Loucy (cell line): ENCODE measurements at regions not wholly inside any gene's neighbourhood (a gene's known extent, or its start where the extent isn't known, plus 50 kb on each side); places are given as distances from the start of the nearest gene placed in this dataset.

Source experiments
- CTCF ChIP-seq: fragments of 200-600 bp; sonication (generic); conservative IDR thresholded peaks from 2 replicates; pipeline ENCODE4 v1.5.1; 2014; ENCODE audit warnings: mild to moderate bottlenecking, antibody characterized with exemption, low read length
- EZH2phosphoT487 ChIP-seq: fragments of 200-600 bp; IDR thresholded peaks from 2 replicates; pipeline ENCODE4 v1.6.1; 2018; ENCODE audit warnings: antibody characterized with exemption, mild to moderate bottlenecking, moderate library complexity, borderline replicate concordance

GRCh38 chr2:184520441-184520840 is 77.9 kb upstream of the ZNF804A start:
- no peak for TF ChIP-seq EZH2phosphoT487
- TF ChIP-seq CTCF = no peak
